ENCODE measurements at regions not wholly inside any gene's neighbourhood (a gene's known extent, or its start where the extent isn't known, plus 50 kb on each side); places are given as distances from the start of the nearest gene placed in this dataset.

- Histone ChIP-seq H3K4me2 (no peak overlapping the region), H3K27me3 (ENCODE audit: insufficient read depth, low read depth) (no peaks in the 10 kb centered on the region), H3K4me1 (ENCODE audit: low read depth, poor library complexity, severe bottlenecking) (no peaks in the 10 kb centered on the region), H3K36me3 (ENCODE audit: insufficient read depth) (no peaks in the 10 kb centered on the region), H4K20me1 (ENCODE audit: insufficient read depth) (no peaks in the 10 kb centered on the region), H3K9ac (no peak overlapping the region), H2AFZ (ENCODE audit: low read depth) (no peak overlapping the region), H3K27ac (no peak overlapping the region), H3K4me3 (IDR thresholded peaks at IDR 0.05; ENCODE audit: insufficient read depth, low read depth, low read length) (no peak overlapping the region), H3K79me2 (ENCODE audit: insufficient read depth, low read depth) (no peaks in the 10 kb centered on the region)
- no peak for TF ChIP-seq CTCF (conservative IDR thresholded peaks at IDR 0.05; ENCODE audit: low read depth, low read length)
Observed at GRCh38 chr3:164864454-164864853, 213.8 kb downstream of the SI start.

- Histone ChIP-seq H2AFZ (ENCODE audit: low read depth) (no peak overlapping the region), H3K4me2 (no peak overlapping the region), H3K27me3 (ENCODE audit: insufficient read depth, low read depth) (no peaks in the 10 kb centered on the region), H3K27ac (no peak overlapping the region), H4K20me1 (ENCODE audit: insufficient read depth) (no peaks in the 10 kb centered on the region), H3K4me3 (IDR thresholded peaks at IDR 0.05; ENCODE audit: insufficient read depth, low read depth, low read length) (no peak overlapping the region), H3K9ac (no peak overlapping the region), H3K36me3 (ENCODE audit: insufficient read depth) (no peaks in the 10 kb centered on the region), H3K4me1 (ENCODE audit: low read depth, poor library complexity, severe bottlenecking) (no peaks in the 10 kb centered on the region), H3K79me2 (ENCODE audit: insufficient read depth, low read depth) (no peaks in the 10 kb centered on the region)
- no peak for TF ChIP-seq CTCF (conservative IDR thresholded peaks at IDR 0.05; ENCODE audit: low read depth, low read length)
Observed at GRCh38 chr3:164852866-164853265, 225.4 kb downstream of the SI start.

GRCh38 chr3:164851905-164852304 is 226.4 kb downstream of the SI start:
- Histone ChIP-seq H4K20me1 (ENCODE audit: insufficient read depth) (no peaks in the 10 kb centered on the region), H3K4me3 (IDR thresholded peaks at IDR 0.05; ENCODE audit: insufficient read depth, low read depth, low read length) (no peak overlapping the region), H3K27ac (no peak overlapping the region), H3K27me3 (ENCODE audit: insufficient read depth, low read depth) (no peaks in the 10 kb centered on the region), H2AFZ (ENCODE audit: low read depth) (no peak overlapping the region), H3K4me2 (no peak overlapping the region), H3K79me2 (ENCODE audit: insufficient read depth, low read depth) (no peaks in the 10 kb centered on the region), H3K9ac (no peak overlapping the region), H3K4me1 (ENCODE audit: low read depth, poor library complexity, severe bottlenecking) (no peaks in the 10 kb centered on the region), H3K36me3 (ENCODE audit: insufficient read depth) (no peaks in the 10 kb centered on the region)
- TF ChIP-seq CTCF (conservative IDR thresholded peaks at IDR 0.05; ENCODE audit: low read depth, low read length), result no peak

- H4K20me1 ChIP-seq (ENCODE audit: insufficient read depth), result no peaks in the 10 kb centered on the region
- no peak overlapping the region for H3K9ac ChIP-seq
- no peak overlapping the region for H2AFZ ChIP-seq (ENCODE audit: low read depth)
- H3K4me3 ChIP-seq (IDR thresholded peaks at IDR 0.05; ENCODE audit: insufficient read depth, low read depth, low read length), result no peak overlapping the region
- H3K27me3 ChIP-seq (ENCODE audit: insufficient read depth, low read depth), result no peaks in the 10 kb centered on the region
- H3K27ac ChIP-seq, result no peak overlapping the region
- no peak for TF ChIP-seq CTCF (conservative IDR thresholded peaks at IDR 0.05; ENCODE audit: low read depth, low read length)
- H3K4me2 ChIP-seq, result no peak overlapping the region
- no peaks in the 10 kb centered on the region for H3K36me3 ChIP-seq (ENCODE audit: insufficient read depth)
- H3K79me2 ChIP-seq (ENCODE audit: insufficient read depth, low read depth), result no peaks in the 10 kb centered on the region
- no peaks in the 10 kb centered on the region for H3K4me1 ChIP-seq (ENCODE audit: low read depth, poor library complexity, severe bottlenecking)
Observed at GRCh38 chr3:164851204-164851603, 227.1 kb downstream of the SI start.

DNA sequence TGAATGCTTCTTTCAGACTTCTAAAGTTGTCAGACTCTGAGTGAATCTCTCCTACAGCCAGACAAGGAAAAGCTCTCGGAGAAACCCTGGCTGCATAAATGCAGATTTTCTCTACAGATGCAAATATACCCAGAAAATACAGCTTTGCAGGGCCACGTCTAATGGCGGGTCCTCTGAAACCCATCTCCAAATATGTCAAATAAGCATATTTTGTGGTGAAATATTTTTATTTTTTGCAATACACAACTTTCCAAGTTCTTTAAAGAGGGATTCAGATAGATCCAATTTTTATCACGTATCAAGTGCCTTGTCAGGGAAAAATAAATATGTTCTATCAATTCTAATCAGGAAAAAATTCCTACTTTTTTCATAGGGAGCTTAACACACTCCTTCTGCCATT is 229.4 kb downstream of the SI start:
- Histone ChIP-seq H4K20me1 (ENCODE audit: insufficient read depth) (no peaks in the 10 kb centered on the region), H3K36me3 (ENCODE audit: insufficient read depth) (no peaks in the 10 kb centered on the region), H3K4me1 (ENCODE audit: low read depth, poor library complexity, severe bottlenecking) (no peaks in the 10 kb centered on the region), H3K4me2 (no peak overlapping the region), H2AFZ (ENCODE audit: low read depth) (no peak overlapping the region), H3K27me3 (ENCODE audit: insufficient read depth, low read depth) (no peaks in the 10 kb centered on the region), H3K79me2 (ENCODE audit: insufficient read depth, low read depth) (no peaks in the 10 kb centered on the region), H3K9ac (no peak overlapping the region), H3K4me3 (IDR thresholded peaks at IDR 0.05; ENCODE audit: insufficient read depth, low read depth, low read length) (no peak overlapping the region), H3K27ac (no peak overlapping the region)
- no peak for TF ChIP-seq CTCF (conservative IDR thresholded peaks at IDR 0.05; ENCODE audit: low read depth, low read length)

Data from KMS-11 (cell line).